Suppressor macrophage treated with lipopolysaccharide for 4 hours (primary cell): ENCODE measurements at regions not wholly inside any gene's neighbourhood (a gene's known extent, or its start where the extent isn't known, plus 50 kb on each side); places are given as distances from the start of the nearest gene placed in this dataset.
"Not testable (repeated sequence)": the region's sequence is repeated elsewhere in the genome, so short reads cannot be mapped to it uniquely, and the experiment has no call there.

ENCODE experiments used
- DNase-seq: peaks from one replicate; pipeline ENCODE4 v3.0.0-alpha.2; 2020

- DNase-seq = no peak
Measured at GRCh38 chr5:62046191-62046590, 259.8 kb upstream of the KIF2A start.

DNA sequence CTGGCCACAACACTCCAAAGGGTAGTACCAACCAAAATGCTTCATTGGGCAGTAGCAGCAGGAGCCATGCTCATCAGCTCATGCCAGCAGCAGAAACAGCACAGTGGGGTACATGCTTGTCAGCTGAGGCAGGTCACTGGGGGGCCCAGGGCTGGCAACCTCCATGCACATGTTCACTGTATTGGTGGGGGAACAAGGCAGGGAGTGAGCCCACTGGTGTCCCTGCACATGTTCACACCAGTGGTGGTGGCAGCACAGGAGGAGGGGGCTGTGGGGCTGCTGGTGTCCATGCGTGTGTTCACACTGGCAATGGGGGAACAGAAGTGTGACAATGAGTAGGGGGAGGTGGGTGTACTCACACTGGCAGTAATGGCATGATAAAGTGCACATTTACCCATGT lies 254.3 kb upstream of the KIF2A start:
- DNase-seq = no peak

DNA sequence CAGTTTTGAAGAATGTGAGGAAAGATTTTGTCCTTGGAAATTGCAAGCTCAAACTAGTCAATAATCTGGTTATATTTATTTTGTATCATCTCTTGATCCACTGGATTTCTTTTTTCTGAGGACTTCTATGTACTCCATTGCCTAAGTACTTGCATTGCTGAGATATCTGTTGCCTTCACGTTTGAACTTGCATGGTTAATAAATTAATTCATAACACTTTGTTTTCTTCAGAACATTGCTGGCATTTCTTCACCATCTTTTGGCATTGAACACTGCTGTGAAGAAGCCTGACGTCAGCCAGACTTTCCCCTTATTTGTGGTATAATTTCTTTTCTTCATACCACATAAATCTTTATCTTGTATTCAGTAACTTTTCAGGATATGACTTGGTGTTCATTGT lies 246.0 kb upstream of the KIF2A start:
- DNase-seq = no peak

DNA sequence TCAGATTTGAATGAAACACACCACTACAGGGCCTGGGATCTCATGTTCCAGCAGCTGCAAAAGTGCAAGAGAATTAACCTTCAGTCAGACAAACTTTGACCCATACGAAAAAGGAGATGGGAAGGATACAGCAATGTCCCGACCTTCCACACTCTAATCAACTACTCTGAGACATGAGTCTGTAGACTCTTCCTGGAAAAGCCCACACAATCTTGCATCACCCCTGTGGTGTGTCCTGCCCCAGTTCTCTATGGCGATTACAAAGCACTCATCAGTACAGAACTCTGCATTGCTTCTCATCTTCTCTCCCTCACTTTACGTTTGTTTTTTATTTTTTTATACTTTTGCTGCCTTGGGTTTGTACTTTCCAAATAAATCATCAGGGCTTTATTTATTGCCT lies 241.0 kb upstream of the KIF2A start:
- DNase-seq = no peak

DNA sequence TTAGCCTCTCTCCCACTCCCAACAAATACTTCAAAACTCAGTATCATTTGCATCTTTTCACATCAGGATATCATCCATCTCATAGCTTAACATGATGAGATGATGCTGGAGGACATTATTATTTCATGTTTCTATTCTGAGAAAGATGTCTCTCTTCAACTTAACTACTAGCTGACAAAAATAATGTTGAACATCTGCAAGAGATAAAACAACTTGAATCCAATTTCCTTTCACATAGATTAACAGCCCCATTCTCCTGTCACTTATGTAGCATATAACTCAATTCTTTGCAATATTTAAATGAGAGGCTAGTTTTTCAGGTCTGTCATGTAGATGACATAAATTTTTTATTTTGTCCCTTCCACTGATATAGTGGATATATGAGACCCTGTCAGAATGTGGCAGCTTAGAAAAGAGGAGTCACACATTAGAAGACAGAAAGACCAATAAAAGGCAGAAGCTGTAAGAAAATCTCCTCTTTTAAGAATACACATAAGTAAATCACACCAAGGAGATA lies 239.2 kb upstream of the KIF2A start:
- DNase-seq = no peak

GRCh38 chr5:62068554-62068953 lies 237.5 kb upstream of the KIF2A start:
- no peak for DNase-seq

- no peak for DNase-seq
Measured at GRCh38 chr5:62077387-62077786, 228.6 kb upstream of the KIF2A start.

GRCh38 chr5:62077823-62078550 lies 228.0 kb upstream of the KIF2A start:
- no peak for DNase-seq

GRCh38 chr5:62082370-62082801 lies 223.6 kb upstream of the KIF2A start:
- DNase-seq = no peak

GRCh38 chr5:62083247-62083646 lies 222.8 kb upstream of the KIF2A start:
- no peak for DNase-seq

DNA sequence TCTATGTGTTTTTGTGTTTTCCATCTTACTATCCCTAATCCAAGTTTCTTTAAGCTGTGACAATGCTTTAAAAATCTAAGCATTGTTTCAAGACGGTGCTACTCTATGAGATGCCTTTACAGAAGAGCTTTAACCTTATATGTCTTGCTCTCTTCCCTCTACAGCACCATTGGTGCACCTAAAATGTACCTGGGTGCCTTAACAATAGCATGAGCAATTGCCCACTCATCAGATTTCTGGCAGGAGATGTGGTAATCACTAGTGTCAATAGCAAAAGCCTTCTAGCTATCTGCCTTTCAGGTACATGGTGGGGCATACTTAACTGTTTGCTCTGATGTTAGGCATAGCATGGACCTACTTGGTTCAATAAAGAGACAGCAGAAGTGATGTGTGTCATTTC lies 222.3 kb upstream of the KIF2A start:
- no peak for DNase-seq

DNA sequence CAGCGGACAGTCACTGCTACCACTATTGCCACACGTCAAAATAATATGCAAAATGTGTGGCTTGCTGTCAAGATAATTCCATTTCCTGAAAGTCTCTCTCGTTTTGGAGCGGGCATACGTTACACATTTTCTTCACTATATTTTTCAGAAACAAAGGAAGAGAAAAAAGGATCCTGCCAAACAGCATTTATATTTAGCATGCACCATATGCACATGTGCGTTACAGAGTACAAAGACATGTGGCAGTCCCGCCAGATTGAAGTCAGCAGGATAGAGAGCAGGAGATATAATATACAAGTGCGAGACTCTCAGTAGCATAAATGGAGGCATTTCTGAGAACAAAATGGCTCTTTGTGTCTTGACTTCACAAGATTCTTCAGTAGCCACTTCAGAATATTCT lies 221.6 kb upstream of the KIF2A start:
- DNase-seq = no peak

DNA sequence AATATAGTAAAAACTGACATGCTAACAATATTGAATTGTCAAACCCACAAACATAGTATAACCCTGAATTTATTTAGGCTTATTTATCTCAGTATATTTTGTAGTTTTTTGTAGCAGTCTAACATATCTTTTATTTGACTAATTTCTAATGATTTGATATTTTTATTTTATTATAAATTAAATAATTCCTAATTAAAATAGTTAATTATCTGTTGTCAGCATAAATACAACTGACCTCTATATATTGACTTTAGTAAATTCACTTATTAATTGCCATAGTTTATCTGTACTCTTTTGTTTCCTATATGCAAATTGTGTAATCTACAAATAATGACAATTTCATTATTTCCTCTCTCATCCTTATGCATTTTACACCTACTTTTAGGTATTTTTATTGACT lies 215.1 kb upstream of the KIF2A start:
- no peak for DNase-seq

- DNase-seq = no peak
Measured at GRCh38 chr5:62093411-62093810, 212.6 kb upstream of the KIF2A start.

DNA sequence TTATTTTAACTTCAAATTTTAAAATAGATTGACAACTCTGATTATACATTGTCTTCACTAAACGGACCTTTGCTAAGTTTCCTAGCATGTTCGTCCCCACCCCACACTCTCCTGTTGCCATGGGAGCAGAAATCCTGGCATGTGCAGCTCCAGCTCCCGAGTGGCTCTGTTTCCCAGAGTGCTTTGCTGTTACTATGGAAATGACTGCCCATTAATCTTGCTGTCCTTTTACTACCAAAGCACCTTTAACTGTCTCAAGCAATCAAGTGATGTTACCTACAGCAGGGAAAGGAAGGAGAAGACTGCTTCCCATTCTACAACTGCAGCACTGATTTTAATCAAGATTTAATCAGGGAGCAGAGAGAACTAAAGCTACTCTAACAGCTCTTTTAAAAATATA lies 212.0 kb upstream of the KIF2A start:
- no peak for DNase-seq

GRCh38 chr5:62097361-62097760 lies 208.6 kb upstream of the KIF2A start:
- no peak for DNase-seq

GRCh38 chr5:62100201-62100600 lies 205.8 kb upstream of the KIF2A start:
- no peak for DNase-seq

DNA sequence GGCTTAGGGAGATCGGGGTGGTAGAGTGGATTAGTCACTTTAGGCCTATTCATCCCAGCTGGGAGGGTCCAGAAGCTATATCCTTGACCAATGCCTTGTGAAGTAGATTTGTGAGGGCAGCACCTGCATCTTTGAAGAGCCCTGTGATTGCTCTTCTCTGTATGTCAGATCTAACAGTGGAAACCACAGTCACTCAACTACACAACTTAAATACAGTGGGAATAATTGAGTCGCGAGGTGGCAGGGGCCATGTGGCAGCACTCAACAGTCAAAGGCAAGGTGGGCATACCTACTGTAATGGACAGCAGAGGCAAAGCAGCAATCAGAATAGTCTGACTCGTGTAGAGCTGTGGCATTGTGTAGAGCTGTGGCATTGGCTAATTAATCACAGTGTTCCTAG lies 202.1 kb upstream of the KIF2A start:
- DNase-seq = not testable (repeated sequence)

DNA sequence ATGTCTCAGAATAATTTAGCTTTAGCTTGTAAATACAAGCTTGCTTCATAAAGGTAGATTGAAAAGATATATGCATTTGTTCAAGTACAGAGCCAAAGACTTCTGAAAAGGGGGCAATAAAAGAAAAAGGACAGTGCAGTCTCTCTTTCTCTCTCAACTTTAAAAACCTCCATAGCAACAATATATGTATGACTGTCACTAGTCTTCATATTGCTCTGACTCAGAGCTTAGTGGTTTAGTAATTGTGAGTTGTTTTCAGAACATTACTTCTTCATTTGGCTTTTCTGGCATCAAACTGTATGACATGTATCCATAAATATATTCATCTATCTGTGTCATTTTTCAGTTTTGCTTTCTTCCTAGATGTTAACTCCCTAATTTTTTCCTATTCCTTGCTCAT lies 194.6 kb upstream of the KIF2A start:
- peak; percentile 6 for DNase-seq

GRCh38 chr5:62112689-62113228 lies 193.2 kb upstream of the KIF2A start:
- DNase-seq = no peak

- DNase-seq = no peak
Measured at GRCh38 chr5:62115014-62115413, 191.0 kb upstream of the KIF2A start.

DNA sequence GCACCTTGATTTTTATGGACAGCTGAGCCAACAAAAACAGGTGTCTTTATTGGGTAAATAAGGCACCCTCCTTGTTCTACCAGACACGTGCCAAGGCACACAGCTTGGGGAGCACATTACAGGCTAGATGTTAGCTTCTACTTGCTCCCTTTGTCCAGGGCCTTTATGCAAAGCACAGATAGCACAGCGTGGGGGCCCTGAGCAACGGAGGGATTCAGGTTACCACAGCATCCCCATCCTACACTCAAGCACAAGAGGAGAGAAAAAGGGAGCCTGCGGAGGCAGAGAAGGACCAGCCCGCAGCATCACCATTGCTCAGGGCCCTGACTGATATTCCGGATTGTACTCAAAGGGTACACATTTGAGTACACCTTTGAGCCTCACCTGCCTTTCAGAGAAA lies 181.7 kb upstream of the KIF2A start:
- no peak for DNase-seq

DNA sequence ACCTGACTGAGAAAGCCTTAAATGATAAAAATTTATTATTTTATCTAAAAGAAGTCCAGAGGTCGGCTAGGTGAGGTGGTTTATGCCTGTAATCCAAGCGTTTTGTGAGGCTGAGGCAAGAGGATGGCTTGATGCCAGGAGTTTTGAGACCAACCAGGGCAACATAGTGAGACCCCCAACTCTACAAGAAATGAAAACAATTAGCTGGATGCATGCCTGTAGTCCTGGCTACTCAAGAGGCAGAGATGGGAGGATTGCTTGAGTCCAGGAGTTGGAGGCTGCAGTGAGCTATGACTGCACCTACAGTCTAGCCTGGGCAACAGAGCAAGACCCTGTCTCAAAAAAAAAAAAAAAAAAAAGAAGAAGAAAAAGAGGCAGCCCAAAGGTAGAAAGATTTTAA lies 179.9 kb upstream of the KIF2A start:
- no peak for DNase-seq

GRCh38 chr5:62127098-62127736 lies 178.8 kb upstream of the KIF2A start:
- DNase-seq = no peak
